ENCODE measurements at regions not wholly inside any gene's neighbourhood (a gene's known extent, or its start where the extent isn't known, plus 50 kb on each side); places are given as distances from the start of the nearest gene placed in this dataset.

GRCh38 chr11:56890584-56891305, 98.0 kb upstream of the OR5AK2 start:
- intact Hi-C loops (cut with micrococcal nuclease) = no loop called here
- Histone ChIP-seq H3K9me3 (replicated peaks) (no peaks in the 10 kb centered on the region), H3K36me3 (no peaks in the 10 kb centered on the region), H3K27ac (replicated peaks) (no peak overlapping the region), H3K27me3 (ENCODE audit: low read depth) (no peaks in the 10 kb centered on the region), H3K4me1 (no peaks in the 10 kb centered on the region), H3K4me3 (no peak overlapping the region)
- no peak for TF ChIP-seq CTCF (IDR thresholded peaks at IDR 0.05; ENCODE audit: borderline replicate concordance)
- no peak for DNase-seq

GRCh38 chr11:56889986-56890385, 98.7 kb upstream of the OR5AK2 start:
- Histone ChIP-seq H3K4me1 (peaks cover 5% of the 10 kb centered on the region), H3K9me3 (replicated peaks) (no peaks in the 10 kb centered on the region), H3K36me3 (no peaks in the 10 kb centered on the region), H3K27ac (replicated peaks) (no peak overlapping the region), H3K27me3 (ENCODE audit: low read depth) (no peaks in the 10 kb centered on the region), H3K4me3 (no peak overlapping the region)
- no peak for TF ChIP-seq CTCF (IDR thresholded peaks at IDR 0.05; ENCODE audit: borderline replicate concordance)
- intact Hi-C loops (cut with micrococcal nuclease) = no loop called here
- DNase-seq = no peak

GRCh38 chr11:56887940-56888339, 100.8 kb upstream of the OR5AK2 start:
- H3K36me3 ChIP-seq = no peaks in the 10 kb centered on the region
- DNase-seq = no peak
- peaks cover 5% of the 10 kb centered on the region for H3K4me1 ChIP-seq
- no peak overlapping the region for H3K27ac ChIP-seq (replicated peaks)
- H3K27me3 ChIP-seq (ENCODE audit: low read depth) = no peaks in the 10 kb centered on the region
- no peak overlapping the region for H3K4me3 ChIP-seq
- intact Hi-C loops (cut with micrococcal nuclease) = no loop called here
- TF ChIP-seq CTCF (IDR thresholded peaks at IDR 0.05; ENCODE audit: borderline replicate concordance) = no peak
- no peaks in the 10 kb centered on the region for H3K9me3 ChIP-seq (replicated peaks)

- Histone ChIP-seq H3K4me1 (peaks cover 5% of the 10 kb centered on the region), H3K4me3 (no peak overlapping the region)
- no peak for TF ChIP-seq CTCF (IDR thresholded peaks at IDR 0.05; ENCODE audit: borderline replicate concordance)
Measured at GRCh38 chr11:56886455-56886854, 102.3 kb upstream of the OR5AK2 start.

GRCh38 chr11:56885854-56886253, 102.9 kb upstream of the OR5AK2 start:
- TF ChIP-seq CTCF (IDR thresholded peaks at IDR 0.05; ENCODE audit: borderline replicate concordance) = no peak
- Histone ChIP-seq H3K4me3 (no peak overlapping the region), H3K4me1 (peaks cover 5% of the 10 kb centered on the region), H3K36me3 (no peaks in the 10 kb centered on the region), H3K27ac (replicated peaks) (no peak overlapping the region), H3K27me3 (ENCODE audit: low read depth) (no peaks in the 10 kb centered on the region), H3K9me3 (replicated peaks) (no peaks in the 10 kb centered on the region)
- intact Hi-C loops (cut with micrococcal nuclease) = no loop called here
- DNase-seq = no peak

More at GRCh38 chr11:56886455-56886854, 102.3 kb upstream of the OR5AK2 start:
- no peaks in the 10 kb centered on the region for H3K36me3 ChIP-seq
- no peak for DNase-seq
- no peaks in the 10 kb centered on the region for H3K27me3 ChIP-seq (ENCODE audit: low read depth)
- no peaks in the 10 kb centered on the region for H3K9me3 ChIP-seq (replicated peaks)
- intact Hi-C loops (cut with micrococcal nuclease) = no loop called here
- no peak overlapping the region for H3K27ac ChIP-seq (replicated peaks)

All from left ventricle myocardium inferior (tissue), 1 donor.